ENCODE measurements at regions not wholly inside any gene's neighbourhood (a gene's known extent, or its start where the extent isn't known, plus 50 kb on each side); places are given as distances from the start of the nearest gene placed in this dataset.

- H3K4me3 ChIP-seq (ENCODE audit: low read depth, low read length) = no peak overlapping the region
- in situ Hi-C loops (cut with HindIII; ENCODE audit: low sequenced_read_pairs) = no loop called here
- no peak for DNase-seq (ENCODE audit: low read depth)
- TF ChIP-seq CTCF (IDR thresholded peaks at IDR 0.05; ENCODE audit: low read depth, low read length, missing control alignments) = no peak
Observed at GRCh38 chr9:134566196-134566847, 75.3 kb upstream of the COL5A1 start.

- no peak for TF ChIP-seq CTCF (IDR thresholded peaks at IDR 0.05; ENCODE audit: low read depth, low read length, missing control alignments)
- H3K4me3 ChIP-seq (ENCODE audit: low read depth, low read length) = no peak overlapping the region
- in situ Hi-C loops (cut with HindIII; ENCODE audit: low sequenced_read_pairs) = no loop called here
- no peak for DNase-seq (ENCODE audit: low read depth)
Observed at GRCh38 chr9:134566936-134567335, 74.7 kb upstream of the COL5A1 start.

- H3K4me3 ChIP-seq (ENCODE audit: low read depth, low read length) = no peak overlapping the region
- no peak for TF ChIP-seq CTCF (IDR thresholded peaks at IDR 0.05; ENCODE audit: low read depth, low read length, missing control alignments)
- in situ Hi-C loops (cut with HindIII; ENCODE audit: low sequenced_read_pairs) = no loop called here
- DNase-seq (ENCODE audit: low read depth) = no peak
Observed at GRCh38 chr9:134568116-134568515, 73.5 kb upstream of the COL5A1 start.

- TF ChIP-seq CTCF (IDR thresholded peaks at IDR 0.05; ENCODE audit: low read depth, low read length, missing control alignments) = no peak
- in situ Hi-C loops (cut with HindIII; ENCODE audit: low sequenced_read_pairs) = no loop called here
- no peak for DNase-seq (ENCODE audit: low read depth)
- H3K4me3 ChIP-seq (ENCODE audit: low read depth, low read length) = no peak overlapping the region
Observed at GRCh38 chr9:134568811-134569210, 72.8 kb upstream of the COL5A1 start.

- TF ChIP-seq CTCF (IDR thresholded peaks at IDR 0.05; ENCODE audit: low read depth, low read length, missing control alignments) = no peak
- no peak for DNase-seq (ENCODE audit: low read depth)
Observed at GRCh38 chr9:134569626-134570025, 72.0 kb upstream of the COL5A1 start.

GRCh38 chr9:134570151-134570621, 71.4 kb upstream of the COL5A1 start:
- H3K4me3 ChIP-seq (ENCODE audit: low read depth, low read length) = no peak overlapping the region
- in situ Hi-C loops (cut with HindIII; ENCODE audit: low sequenced_read_pairs) = no loop called here
- DNase-seq (ENCODE audit: low read depth) = no peak
- peak; percentile 27 for TF ChIP-seq CTCF (IDR thresholded peaks at IDR 0.05; ENCODE audit: low read depth, low read length, missing control alignments)

More at GRCh38 chr9:134569626-134570025, 72.0 kb upstream of the COL5A1 start:
- H3K4me3 ChIP-seq (ENCODE audit: low read depth, low read length) = no peak overlapping the region
- in situ Hi-C loops (cut with HindIII; ENCODE audit: low sequenced_read_pairs) = no loop called here

Data from astrocyte of the cerebellum (primary cell).